ENCODE measurements at regions not wholly inside any gene's neighbourhood (a gene's known extent, or its start where the extent isn't known, plus 50 kb on each side); places are given as distances from the start of the nearest gene placed in this dataset.

DNA sequence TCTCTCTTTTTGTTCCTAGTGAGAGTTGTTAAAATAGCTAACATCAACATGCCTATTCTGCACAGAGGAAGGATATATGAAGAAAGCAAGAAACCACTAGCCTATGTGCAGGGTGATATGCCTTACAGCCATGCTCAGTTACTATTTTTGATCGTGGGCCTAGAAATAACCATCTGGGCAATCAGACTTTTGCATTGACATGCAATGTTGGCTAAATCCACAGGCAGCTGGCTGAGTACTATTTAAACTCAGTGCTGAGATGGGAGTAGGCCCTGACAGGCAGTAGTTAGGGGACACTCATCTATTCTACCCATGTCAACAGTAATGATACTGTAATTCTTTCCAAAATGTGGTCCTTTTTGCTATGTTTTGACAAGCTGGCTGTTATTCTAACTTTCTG is 89.6 kb downstream of the HDGFL1 start:
- Histone ChIP-seq H3K4me1 (ENCODE audit: insufficient read depth, low read length) (no peaks in the 10 kb centered on the region), H3K9me3 (ENCODE audit: low read length) (no peaks in the 10 kb centered on the region), H3K27me3 (ENCODE audit: insufficient read depth, low read length, poor library complexity, severe bottlenecking) (no peaks in the 10 kb centered on the region), H3K4me3 (ENCODE audit: low read length) (no peak overlapping the region), H3K27ac (ENCODE audit: low read depth, low read length) (no peak overlapping the region), H3K36me3 (ENCODE audit: insufficient read depth, low read length) (no peaks in the 10 kb centered on the region)
- Mint-ChIP-seq H3K4me1 (no peaks in the 10 kb centered on the region), H3K9me3 (peaks cover 2 to 14% (median 8%) of the 10 kb centered on the region in 5 donors), H3K27me3 (no peaks in the 10 kb centered on the region), H3K4me3 (no peak overlapping the region), H3K27ac (no peak overlapping the region), H3K36me3 (peaks cover 0 to 4% (median 0%) of the 10 kb centered on the region in 3 donors)
- POLR2A ChIA-PET = no interaction called here
- CTCF ChIA-PET = no interaction called here
- DNase-seq = no peak

DNA sequence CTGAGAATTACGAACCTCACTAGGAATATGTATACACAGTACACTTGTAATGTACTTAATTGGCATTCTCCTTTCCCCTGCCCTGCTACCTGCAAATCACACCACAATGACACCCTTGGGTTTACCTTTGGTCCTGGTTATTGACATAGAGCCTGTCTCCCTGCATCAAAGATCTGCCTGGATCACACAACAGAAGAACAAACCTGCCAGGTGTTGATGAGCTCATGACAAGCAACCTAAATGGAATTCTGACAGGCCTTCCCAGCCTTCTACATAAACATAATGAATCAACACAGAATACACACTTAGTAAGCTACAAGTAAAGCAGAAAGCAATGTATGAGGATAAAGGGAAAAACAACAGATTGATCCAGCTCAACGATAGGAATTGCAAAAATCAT is 95.6 kb downstream of the HDGFL1 start:
- H3K4me3 Mint-ChIP-seq = no peak overlapping the region
- peaks cover 0 to 4% (median 0%) of the 10 kb centered on the region in 3 donors for H3K36me3 Mint-ChIP-seq
- H3K9me3 Mint-ChIP-seq = peaks cover 2 to 16% (median 8%) of the 10 kb centered on the region in 5 donors
- Histone ChIP-seq H3K27ac (ENCODE audit: low read depth, low read length) (no peak overlapping the region), H3K4me3 (ENCODE audit: low read length) (no peak overlapping the region), H3K36me3 (ENCODE audit: insufficient read depth, low read length) (no peaks in the 10 kb centered on the region), H3K9me3 (ENCODE audit: low read length) (no peaks in the 10 kb centered on the region), H3K4me1 (ENCODE audit: insufficient read depth, low read length) (no peaks in the 10 kb centered on the region), H3K27me3 (ENCODE audit: insufficient read depth, low read length, poor library complexity, severe bottlenecking) (no peaks in the 10 kb centered on the region)
- ChIA-PET POLR2A (no interaction called here), CTCF (no interaction called here)
- DNase-seq = no peak
- H3K27me3 Mint-ChIP-seq = no peaks in the 10 kb centered on the region
- no peaks in the 10 kb centered on the region for H3K4me1 Mint-ChIP-seq
- no peak overlapping the region for H3K27ac Mint-ChIP-seq

DNA sequence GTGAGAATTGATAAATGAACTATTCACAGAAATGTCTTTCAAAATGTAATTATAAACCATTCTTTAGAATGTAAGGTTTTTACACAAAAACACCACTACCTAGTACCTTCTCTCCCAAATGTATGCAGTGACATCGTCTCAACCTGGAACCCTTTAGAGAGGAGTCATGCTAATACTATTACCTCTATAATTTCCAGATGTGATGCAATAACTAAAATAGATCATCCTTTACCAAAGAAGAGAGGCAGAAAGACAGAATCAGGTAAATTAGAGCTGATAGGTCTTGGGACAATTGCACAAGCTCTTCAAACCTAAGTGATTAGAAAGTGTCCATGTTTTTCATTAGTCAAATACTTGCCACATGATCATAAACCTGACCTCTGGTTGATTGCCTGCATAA is 96.7 kb downstream of the HDGFL1 start:
- no peaks in the 10 kb centered on the region for H3K9me3 ChIP-seq (ENCODE audit: low read length)
- H3K27me3 ChIP-seq (ENCODE audit: insufficient read depth, low read length, poor library complexity, severe bottlenecking) = no peaks in the 10 kb centered on the region
- Mint-ChIP-seq H3K4me1 (no peaks in the 10 kb centered on the region), H3K9me3 (peaks cover 2 to 11% (median 8%) of the 10 kb centered on the region in 5 donors), H3K4me3 (no peak overlapping the region), H3K36me3 (peaks cover 0 to 4% (median 0%) of the 10 kb centered on the region in 3 donors), H3K27me3 (no peaks in the 10 kb centered on the region), H3K27ac (no peak overlapping the region)
- H3K4me1 ChIP-seq (ENCODE audit: insufficient read depth, low read length) = no peaks in the 10 kb centered on the region
- H3K27ac ChIP-seq (ENCODE audit: low read depth, low read length) = no peak overlapping the region
- POLR2A ChIA-PET = no interaction called here
- CTCF ChIA-PET = interaction anchor here (1.0 kb wide), 1 partner anchor 10 kb away, joined by 4 read pairs; no protein-coding TSS in a partner anchor
- DNase-seq = no peak
- no peak overlapping the region for H3K4me3 ChIP-seq (ENCODE audit: low read length)
- H3K36me3 ChIP-seq (ENCODE audit: insufficient read depth, low read length) = no peaks in the 10 kb centered on the region

DNA sequence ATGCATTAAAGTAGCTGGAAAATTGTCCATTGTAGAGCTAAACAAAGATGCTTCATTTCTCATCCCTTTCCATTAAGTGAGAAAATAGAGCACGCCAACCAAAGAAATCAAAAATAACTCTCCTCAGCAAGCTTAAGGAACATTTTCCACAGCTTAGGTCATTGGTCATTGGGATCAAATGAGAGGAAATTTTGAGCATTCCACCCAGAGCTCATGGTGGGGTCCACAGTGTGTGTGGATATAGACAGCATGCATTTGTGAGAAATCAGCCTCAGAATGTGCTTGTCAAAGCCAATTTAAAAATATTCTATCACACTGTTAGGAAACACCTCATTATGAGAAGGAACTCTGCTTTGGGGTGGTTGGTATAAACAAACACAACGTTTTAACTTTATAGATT is 97.2 kb downstream of the HDGFL1 start:
- H3K36me3 ChIP-seq (ENCODE audit: insufficient read depth, low read length) = no peaks in the 10 kb centered on the region
- no peaks in the 10 kb centered on the region for H3K4me1 ChIP-seq (ENCODE audit: insufficient read depth, low read length)
- H3K27ac Mint-ChIP-seq = no peak overlapping the region
- no peak for DNase-seq
- no peak overlapping the region for H3K27ac ChIP-seq (ENCODE audit: low read depth, low read length)
- H3K36me3 Mint-ChIP-seq = peaks cover 0 to 4% (median 0%) of the 10 kb centered on the region in 3 donors
- no peaks in the 10 kb centered on the region for H3K4me1 Mint-ChIP-seq
- no peak overlapping the region for H3K4me3 Mint-ChIP-seq
- no peaks in the 10 kb centered on the region for H3K9me3 ChIP-seq (ENCODE audit: low read length)
- ChIA-PET CTCF (interaction anchor here (1.0 kb wide), 1 partner anchor 11 kb away, joined by 4 read pairs; no protein-coding TSS in a partner anchor), POLR2A (no interaction called here)
- no peaks in the 10 kb centered on the region for H3K27me3 ChIP-seq (ENCODE audit: insufficient read depth, low read length, poor library complexity, severe bottlenecking)
- H3K27me3 Mint-ChIP-seq = no peaks in the 10 kb centered on the region
- no peak overlapping the region for H3K4me3 ChIP-seq (ENCODE audit: low read length)
- peaks cover 1 to 8% (median 7%) of the 10 kb centered on the region in 5 donors for H3K9me3 Mint-ChIP-seq

DNA sequence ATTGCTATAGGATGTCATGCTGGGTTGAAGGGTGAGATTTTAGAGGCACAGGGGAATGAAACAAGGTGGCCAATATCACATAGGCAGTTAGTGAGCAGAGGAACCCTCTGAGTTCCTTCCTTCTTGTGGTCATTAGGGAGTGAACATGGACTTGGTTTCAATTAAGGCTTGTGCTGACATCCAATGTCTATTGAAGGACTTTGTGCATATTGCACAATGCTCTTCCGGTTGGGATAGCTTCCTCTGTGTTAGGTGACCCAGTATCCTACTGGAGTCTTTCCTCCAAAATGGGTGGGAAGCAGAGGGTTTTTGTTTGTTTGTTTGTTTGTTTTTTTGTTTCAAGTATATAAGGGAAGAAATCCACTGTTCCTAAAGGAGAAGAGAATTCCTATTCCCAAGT is 98.5 kb downstream of the HDGFL1 start:
- Histone ChIP-seq H3K9me3 (ENCODE audit: low read length) (no peaks in the 10 kb centered on the region), H3K27me3 (ENCODE audit: insufficient read depth, low read length, poor library complexity, severe bottlenecking) (no peaks in the 10 kb centered on the region), H3K4me3 (ENCODE audit: low read length) (no peak overlapping the region), H3K4me1 (ENCODE audit: insufficient read depth, low read length) (no peaks in the 10 kb centered on the region), H3K36me3 (ENCODE audit: insufficient read depth, low read length) (no peaks in the 10 kb centered on the region), H3K27ac (ENCODE audit: low read depth, low read length) (no peak overlapping the region)
- Mint-ChIP-seq H3K9me3 (peaks cover 0 to 8% (median 2%) of the 10 kb centered on the region in 5 donors), H3K4me1 (no peaks in the 10 kb centered on the region), H3K27me3 (no peaks in the 10 kb centered on the region), H3K27ac (no peak overlapping the region), H3K4me3 (no peak overlapping the region), H3K36me3 (peaks cover 0 to 2% (median 0%) of the 10 kb centered on the region in 3 donors)
- ChIA-PET POLR2A (no interaction called here), CTCF (no interaction called here)
- DNase-seq = no peak

- Mint-ChIP-seq H3K9me3 (peaks cover 0 to 11% (median 1%) of the 10 kb centered on the region in 5 donors), H3K4me3 (no peak overlapping the region), H3K27ac (no peak overlapping the region), H3K27me3 (no peaks in the 10 kb centered on the region), H3K36me3 (no peaks in the 10 kb centered on the region), H3K4me1 (no peaks in the 10 kb centered on the region)
- ChIA-PET CTCF (no interaction called here), POLR2A (no interaction called here)
- no peak overlapping the region for H3K4me3 ChIP-seq (ENCODE audit: low read length)
- no peak for DNase-seq
- no peaks in the 10 kb centered on the region for H3K9me3 ChIP-seq (ENCODE audit: low read length)
- no peak overlapping the region for H3K27ac ChIP-seq (ENCODE audit: low read depth, low read length)
- no peaks in the 10 kb centered on the region for H3K36me3 ChIP-seq (ENCODE audit: insufficient read depth, low read length)
- no peaks in the 10 kb centered on the region for H3K4me1 ChIP-seq (ENCODE audit: insufficient read depth, low read length)
- H3K27me3 ChIP-seq (ENCODE audit: insufficient read depth, low read length, poor library complexity, severe bottlenecking) = no peaks in the 10 kb centered on the region
Observed at GRCh38 chr6:22668307-22668706, 98.9 kb downstream of the HDGFL1 start.

DNA sequence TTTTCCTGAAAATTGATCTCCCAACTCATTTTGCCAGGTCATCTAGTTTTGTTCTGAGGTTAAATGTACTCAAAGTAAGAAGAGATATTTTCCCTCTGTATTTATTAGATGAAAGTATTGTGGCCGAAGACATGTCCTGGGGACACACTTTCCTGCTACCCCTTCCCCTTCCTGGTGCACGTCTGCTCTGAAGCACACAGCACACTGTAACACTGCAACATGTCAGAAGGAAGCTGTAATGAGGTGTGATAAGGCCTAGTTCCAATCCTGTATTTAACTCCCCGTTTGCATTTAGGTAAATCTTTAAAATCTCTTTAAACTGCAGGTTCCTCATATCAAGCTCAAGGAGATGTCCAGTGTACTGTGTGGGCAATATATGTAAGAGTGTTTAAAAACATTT is 99.4 kb downstream of the HDGFL1 start:
- Mint-ChIP-seq H3K36me3 (no peaks in the 10 kb centered on the region), H3K27me3 (no peaks in the 10 kb centered on the region), H3K27ac (no peak overlapping the region), H3K4me1 (no peaks in the 10 kb centered on the region), H3K4me3 (no peak overlapping the region), H3K9me3 (peaks cover 0 to 12% (median 2%) of the 10 kb centered on the region in 5 donors)
- Histone ChIP-seq H3K4me1 (ENCODE audit: insufficient read depth, low read length) (no peaks in the 10 kb centered on the region), H3K4me3 (ENCODE audit: low read length) (no peak overlapping the region), H3K9me3 (ENCODE audit: low read length) (no peaks in the 10 kb centered on the region), H3K36me3 (ENCODE audit: insufficient read depth, low read length) (no peaks in the 10 kb centered on the region), H3K27ac (ENCODE audit: low read depth, low read length) (no peak overlapping the region), H3K27me3 (ENCODE audit: insufficient read depth, low read length, poor library complexity, severe bottlenecking) (no peaks in the 10 kb centered on the region)
- no peak for DNase-seq
- CTCF ChIA-PET = no interaction called here
- POLR2A ChIA-PET = no interaction called here

GRCh38 chr6:22670605-22671004 is 101.2 kb downstream of the HDGFL1 start:
- no peak overlapping the region for H3K27ac Mint-ChIP-seq
- DNase-seq = no peak
- CTCF ChIA-PET = no interaction called here
- H3K4me3 Mint-ChIP-seq = no peak overlapping the region
- POLR2A ChIA-PET = no interaction called here
- no peak overlapping the region for H3K4me3 ChIP-seq (ENCODE audit: low read length)
- no peaks in the 10 kb centered on the region for H3K36me3 Mint-ChIP-seq
- H3K36me3 ChIP-seq (ENCODE audit: insufficient read depth, low read length) = no peaks in the 10 kb centered on the region
- no peaks in the 10 kb centered on the region for H3K9me3 ChIP-seq (ENCODE audit: low read length)
- no peaks in the 10 kb centered on the region for H3K4me1 ChIP-seq (ENCODE audit: insufficient read depth, low read length)
- peaks cover 0 to 11% (median 4%) of the 10 kb centered on the region in 5 donors for H3K9me3 Mint-ChIP-seq
- no peaks in the 10 kb centered on the region for H3K27me3 Mint-ChIP-seq
- no peaks in the 10 kb centered on the region for H3K27me3 ChIP-seq (ENCODE audit: insufficient read depth, low read length, poor library complexity, severe bottlenecking)
- no peaks in the 10 kb centered on the region for H3K4me1 Mint-ChIP-seq
- H3K27ac ChIP-seq (ENCODE audit: low read depth, low read length) = no peak overlapping the region

DNA sequence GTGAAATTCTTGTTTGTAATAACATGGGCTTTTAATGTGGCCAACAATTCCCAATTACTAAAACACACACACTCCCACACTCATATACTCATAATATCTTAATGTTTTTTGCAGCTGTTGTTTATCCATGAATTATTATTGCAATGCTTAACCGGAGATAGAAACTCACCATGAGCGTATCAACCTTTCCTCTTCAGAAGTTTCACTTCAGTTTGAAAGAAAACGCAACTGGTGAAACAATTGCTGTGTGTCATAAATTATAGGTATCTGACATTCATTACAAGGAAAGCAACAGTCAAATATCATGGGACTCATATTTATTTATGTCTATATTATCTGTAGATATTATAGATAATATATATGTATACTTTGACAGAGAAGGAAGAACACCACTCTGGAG is 104.1 kb downstream of the HDGFL1 start:
- Mint-ChIP-seq H3K36me3 (no peaks in the 10 kb centered on the region), H3K4me3 (no peak overlapping the region), H3K4me1 (no peaks in the 10 kb centered on the region), H3K27ac (no peak overlapping the region), H3K9me3 (peaks cover 0 to 7% (median 4%) of the 10 kb centered on the region in 5 donors), H3K27me3 (no peaks in the 10 kb centered on the region)
- no peaks in the 10 kb centered on the region for H3K4me1 ChIP-seq (ENCODE audit: insufficient read depth, low read length)
- no peak overlapping the region for H3K4me3 ChIP-seq (ENCODE audit: low read length)
- POLR2A ChIA-PET = no interaction called here
- H3K36me3 ChIP-seq (ENCODE audit: insufficient read depth, low read length) = no peaks in the 10 kb centered on the region
- DNase-seq = no peak
- H3K27me3 ChIP-seq (ENCODE audit: insufficient read depth, low read length, poor library complexity, severe bottlenecking) = no peaks in the 10 kb centered on the region
- CTCF ChIA-PET = no interaction called here
- no peaks in the 10 kb centered on the region for H3K9me3 ChIP-seq (ENCODE audit: low read length)
- no peak overlapping the region for H3K27ac ChIP-seq (ENCODE audit: low read depth, low read length)

All from CD8-positive, alpha-beta memory T cell (primary cell).